Kidney (tissue), 13 donors: ENCODE measurements at regions not wholly inside any gene's neighbourhood (a gene's known extent, or its start where the extent isn't known, plus 50 kb on each side); places are given as distances from the start of the nearest gene placed in this dataset.

Experiments
- DNase-seq, 5 donors: peaks; one replicate each; pipeline ENCODE4 v3.0.0-alpha.2; 2013 to 2020
- FAIRE-seq: peaks from 2 replicates; lab custom pipeline; 2012; peaks lifted over from hg19 to GRCh38; lab: Jason Lieb, UNC
- H3K27ac ChIP-seq, 2 donors: one replicate each; pipeline ENCODE4 v1.7.0; 2013; ENCODE audit warnings: low read depth in 2 of 2, low read length in 2 of 2, inconsistent platforms in 1 of 2
- H3K27me3 ChIP-seq: one replicate; pipeline ENCODE4 v1.7.1; 2013; ENCODE audit warnings: low read length, inconsistent platforms; ENCODE audit not compliant: control insufficient read depth, insufficient read depth
- H3K36me3 ChIP-seq, 3 donors: one replicate each; pipeline versions ENCODE4 v1.7.0 to v1.7.1; 2013; ENCODE audit warnings: low read length in 3 of 3, control low read depth in 1 of 3, inconsistent platforms in 1 of 3; ENCODE audit not compliant: insufficient read depth in 3 of 3, control insufficient read depth in 2 of 3
- H3K4me1 ChIP-seq, 3 donors: one replicate each; pipeline versions ENCODE4 v1.7.0 to v1.7.1; 2013; ENCODE audit warnings: low read length in 3 of 3, inconsistent platforms in 1 of 3, low read depth in 1 of 3; ENCODE audit not compliant: control insufficient read depth in 2 of 3, insufficient read depth in 2 of 3
- H3K4me3 ChIP-seq, 3 donors: one replicate each; pipeline versions ENCODE4 v1.7.0 to v1.8.1; 2013; ENCODE audit warnings: low read length in 3 of 3, control low read depth in 1 of 3, inconsistent platforms in 1 of 3
- H3K9ac ChIP-seq, 3 donors: one replicate each; pipeline versions ENCODE4 v1.7.0 to v1.7.1; 2013; ENCODE audit warnings: low read length in 3 of 3, control low read depth in 1 of 3, inconsistent platforms in 1 of 3
- H3K9me3 ChIP-seq, 3 donors: one replicate each; pipeline versions ENCODE4 v1.7.0 to v1.7.1; 2013; ENCODE audit warnings: low read length in 3 of 3, control low read depth in 1 of 3, inconsistent platforms in 1 of 3; ENCODE audit not compliant: control insufficient read depth in 2 of 3, insufficient read depth in 1 of 3
- intact Hi-C: fragments of 100-400 bp; cut with DNase I; formaldehyde crosslinking; loops from one replicate; pipeline ENCODE4 v1.11.1; 2022
- TF ChIP-seq, protein P1 (sequence below): IDR thresholded peaks from 3 replicates; pipeline ENCODE4 v1.5.1; 2012; ENCODE audit warnings: mild to moderate bottlenecking, moderate library complexity, borderline replicate concordance; ENCODE audit not compliant: insufficient read depth; ENCODE audit errors: extremely low read depth
- donor health status: control.
- donor health status: control.
- donor health status: control.
- donor health status: control.
- donor health status: control.
- donor health status: DM: yes; HTN: yes; CAD: no.
- donor health status: Normal renal cell carcinoma (clear cell type).

DNA sequence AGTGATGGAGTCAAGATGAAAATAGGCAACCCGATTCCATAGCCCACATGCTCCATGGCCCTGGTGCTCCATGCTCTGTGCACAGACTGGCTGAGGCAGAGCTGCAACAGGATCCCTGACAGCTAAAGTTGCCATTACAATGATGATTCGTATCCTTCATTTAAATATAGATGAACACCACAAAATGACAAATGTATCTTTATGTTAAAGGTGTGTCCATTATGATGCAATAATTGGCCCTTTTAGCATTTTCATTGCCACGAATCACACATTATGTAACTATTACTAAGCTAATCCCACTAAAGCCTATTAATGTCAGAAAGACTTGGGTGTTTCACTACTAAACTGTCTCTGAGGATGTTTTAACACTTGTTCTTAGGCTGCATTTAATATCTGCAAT is 270.2 kb upstream of the THBS1 start:
- no peaks in the 10 kb centered on the region for H3K9me3 ChIP-seq
- no peak for FAIRE-seq
- no peak overlapping the region for H3K4me3 ChIP-seq
- H3K4me1 ChIP-seq, result no peaks in the 10 kb centered on the region
- TF ChIP-seq, protein P1, sequence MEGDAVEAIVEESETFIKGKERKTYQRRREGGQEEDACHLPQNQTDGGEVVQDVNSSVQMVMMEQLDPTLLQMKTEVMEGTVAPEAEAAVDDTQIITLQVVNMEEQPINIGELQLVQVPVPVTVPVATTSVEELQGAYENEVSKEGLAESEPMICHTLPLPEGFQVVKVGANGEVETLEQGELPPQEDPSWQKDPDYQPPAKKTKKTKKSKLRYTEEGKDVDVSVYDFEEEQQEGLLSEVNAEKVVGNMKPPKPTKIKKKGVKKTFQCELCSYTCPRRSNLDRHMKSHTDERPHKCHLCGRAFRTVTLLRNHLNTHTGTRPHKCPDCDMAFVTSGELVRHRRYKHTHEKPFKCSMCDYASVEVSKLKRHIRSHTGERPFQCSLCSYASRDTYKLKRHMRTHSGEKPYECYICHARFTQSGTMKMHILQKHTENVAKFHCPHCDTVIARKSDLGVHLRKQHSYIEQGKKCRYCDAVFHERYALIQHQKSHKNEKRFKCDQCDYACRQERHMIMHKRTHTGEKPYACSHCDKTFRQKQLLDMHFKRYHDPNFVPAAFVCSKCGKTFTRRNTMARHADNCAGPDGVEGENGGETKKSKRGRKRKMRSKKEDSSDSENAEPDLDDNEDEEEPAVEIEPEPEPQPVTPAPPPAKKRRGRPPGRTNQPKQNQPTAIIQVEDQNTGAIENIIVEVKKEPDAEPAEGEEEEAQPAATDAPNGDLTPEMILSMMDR, result no peak
- intact Hi-C loops, result no loop called here
- H3K36me3 ChIP-seq, result no peaks in the 10 kb centered on the region
- H3K9ac ChIP-seq, result no peak overlapping the region
- no peaks in the 10 kb centered on the region for H3K27me3 ChIP-seq
- no peak overlapping the region for H3K27ac ChIP-seq
- DNase-seq, result no peak

DNA sequence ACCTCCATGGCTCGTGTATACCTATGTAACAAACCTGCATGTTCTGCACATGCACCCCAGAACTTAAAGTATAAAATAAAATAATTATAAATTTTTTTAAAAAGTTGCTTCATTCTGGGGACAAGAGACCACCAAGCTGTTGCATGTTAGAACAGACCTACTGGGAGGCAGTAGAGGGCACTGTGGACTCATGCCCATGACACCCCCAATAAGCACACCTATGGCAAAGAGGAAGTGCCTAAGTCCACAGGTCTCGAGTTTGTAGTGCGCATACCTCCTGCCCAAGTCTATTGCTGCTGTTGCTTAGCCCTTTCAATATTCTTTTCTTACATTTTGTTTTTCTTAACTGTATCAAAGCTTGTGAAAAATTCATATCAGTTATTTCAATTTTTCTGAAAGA is 267.9 kb upstream of the THBS1 start:
- no peaks in the 10 kb centered on the region for H3K4me1 ChIP-seq
- TF ChIP-seq, protein P1, result no peak
- intact Hi-C loops, result no loop called here
- no peaks in the 10 kb centered on the region for H3K9me3 ChIP-seq
- no peaks in the 10 kb centered on the region for H3K27me3 ChIP-seq
- DNase-seq (no peak), FAIRE-seq (no peak)
- no peak overlapping the region for H3K27ac ChIP-seq
- H3K36me3 ChIP-seq, result no peaks in the 10 kb centered on the region
- H3K4me3 ChIP-seq, result no peak overlapping the region
- no peak overlapping the region for H3K9ac ChIP-seq

DNA sequence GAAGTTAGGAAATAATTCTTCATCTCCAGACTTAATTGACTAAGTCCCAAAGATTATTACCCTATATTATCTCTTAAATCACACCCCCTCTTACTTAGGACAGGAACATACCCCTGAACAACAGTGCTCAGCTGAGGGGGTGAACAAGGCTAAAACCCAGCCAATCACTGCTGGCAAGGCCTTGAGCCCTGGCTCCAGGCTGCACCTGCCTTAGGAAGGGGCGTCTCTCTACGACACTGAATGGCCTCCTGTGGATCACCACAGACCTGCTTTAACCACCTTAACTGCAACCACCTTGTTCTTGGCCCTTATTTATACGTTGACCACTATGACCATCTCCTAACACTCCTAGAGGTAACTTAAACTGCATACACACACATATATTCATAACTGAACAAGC is 267.4 kb upstream of the THBS1 start:
- intact Hi-C loops, result no loop called here
- H3K36me3 ChIP-seq, result no peaks in the 10 kb centered on the region
- DNase-seq (no peak), FAIRE-seq (no peak)
- H3K9me3 ChIP-seq, result no peaks in the 10 kb centered on the region
- TF ChIP-seq, protein P1, result no peak
- no peak overlapping the region for H3K9ac ChIP-seq
- no peaks in the 10 kb centered on the region for H3K4me1 ChIP-seq
- H3K27ac ChIP-seq, result no peak overlapping the region
- no peak overlapping the region for H3K4me3 ChIP-seq
- H3K27me3 ChIP-seq, result no peaks in the 10 kb centered on the region

DNA sequence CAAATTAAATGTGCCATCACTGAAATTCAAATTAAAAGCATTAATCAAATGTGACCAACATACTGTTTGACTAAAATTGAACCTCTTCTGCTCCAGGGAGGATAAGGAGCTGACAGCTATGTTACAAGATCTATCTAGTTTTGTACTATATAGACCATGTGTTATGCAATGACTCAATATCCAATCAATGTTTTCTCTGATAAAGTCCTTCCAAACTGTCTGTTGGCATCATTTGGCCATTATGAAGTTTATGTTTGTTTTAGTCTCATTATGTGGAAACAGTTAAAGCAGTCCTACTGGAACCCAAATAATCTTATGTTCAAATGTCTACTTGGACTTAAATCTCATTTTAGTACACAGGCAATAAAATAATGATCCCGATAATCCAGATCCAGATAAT is 267.0 kb upstream of the THBS1 start:
- Histone ChIP-seq H3K9ac (no peak overlapping the region), H3K4me1 (no peaks in the 10 kb centered on the region), H3K27ac (no peak overlapping the region), H3K36me3 (no peaks in the 10 kb centered on the region), H3K27me3 (no peaks in the 10 kb centered on the region), H3K9me3 (no peaks in the 10 kb centered on the region), H3K4me3 (no peak overlapping the region)
- no peak for DNase-seq
- intact Hi-C loops, result no loop called here
- FAIRE-seq, result no peak
- TF ChIP-seq, protein P1, result no peak
